Osteocyte (in vitro differentiated cells): ENCODE measurements at regions not wholly inside any gene's neighbourhood (a gene's known extent, or its start where the extent isn't known, plus 50 kb on each side); places are given as distances from the start of the nearest gene placed in this dataset.

Experiments
- DNase-seq: peaks from one replicate; pipeline ENCODE4 v3.0.0; 2021; ENCODE audit warnings: mixed read lengths; ENCODE audit not compliant: unreplicated experiment; ENCODE audit errors: extremely low spot score
- H3K27ac Mint-ChIP-seq: one replicate; pipeline ENCODE4 v1.8.0; 2021; ENCODE audit warnings: mild to moderate bottlenecking, mixed read lengths; ENCODE audit not compliant: unreplicated experiment
- H3K27me3 Mint-ChIP-seq: one replicate; pipeline ENCODE4 v1.8.0; 2021; ENCODE audit warnings: mixed read lengths; ENCODE audit not compliant: unreplicated experiment
- H3K36me3 Mint-ChIP-seq: one replicate; pipeline ENCODE4 v1.8.0; 2021; ENCODE audit warnings: mixed read lengths; ENCODE audit not compliant: unreplicated experiment
- H3K4me1 Mint-ChIP-seq: one replicate; pipeline ENCODE4 v1.8.0; 2021; ENCODE audit warnings: mixed read lengths; ENCODE audit not compliant: unreplicated experiment
- H3K4me3 Mint-ChIP-seq: one replicate; pipeline ENCODE4 v1.8.0; 2021; ENCODE audit warnings: mild to moderate bottlenecking, moderate library complexity, mixed read lengths; ENCODE audit not compliant: unreplicated experiment
- H3K9me3 Mint-ChIP-seq: one replicate; pipeline ENCODE4 v1.8.0; 2021; ENCODE audit warnings: mixed read lengths; ENCODE audit not compliant: unreplicated experiment
- TF ChIP-seq, protein P1 (sequence below): fragments of 200-600 bp; sonication (generic); IDR thresholded peaks from 2 replicates; pipeline ENCODE4 v1.5.0; 2021; ENCODE audit warnings: antibody characterized with exemption, mild to moderate bottlenecking, moderate library complexity

DNA sequence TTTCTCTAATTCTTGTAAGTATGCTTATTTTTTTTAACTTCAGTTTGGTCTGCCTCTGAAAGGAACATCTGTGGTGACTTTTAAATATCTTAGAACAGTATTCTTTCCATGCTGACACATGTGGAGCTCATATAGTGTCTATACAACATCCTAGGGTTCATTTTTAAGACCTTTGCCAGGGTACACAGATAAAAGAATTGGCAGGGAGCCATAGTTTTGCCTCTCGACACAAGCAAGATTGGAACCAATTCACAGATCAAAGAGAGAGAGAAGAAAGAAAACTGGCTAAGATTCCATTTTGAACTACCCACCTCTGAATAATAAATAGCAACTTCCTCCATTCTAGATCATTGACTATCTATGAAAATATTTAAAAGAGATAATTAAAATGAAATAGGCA, 142.7 kb upstream of the ST6GAL2 start:
- H3K4me1 Mint-ChIP-seq = peaks cover 29% of the 10 kb centered on the region
- no peaks in the 10 kb centered on the region for H3K36me3 Mint-ChIP-seq
- H3K9me3 Mint-ChIP-seq = peaks cover 4% of the 10 kb centered on the region
- H3K27me3 Mint-ChIP-seq = no peaks in the 10 kb centered on the region
- TF ChIP-seq, protein P1, sequence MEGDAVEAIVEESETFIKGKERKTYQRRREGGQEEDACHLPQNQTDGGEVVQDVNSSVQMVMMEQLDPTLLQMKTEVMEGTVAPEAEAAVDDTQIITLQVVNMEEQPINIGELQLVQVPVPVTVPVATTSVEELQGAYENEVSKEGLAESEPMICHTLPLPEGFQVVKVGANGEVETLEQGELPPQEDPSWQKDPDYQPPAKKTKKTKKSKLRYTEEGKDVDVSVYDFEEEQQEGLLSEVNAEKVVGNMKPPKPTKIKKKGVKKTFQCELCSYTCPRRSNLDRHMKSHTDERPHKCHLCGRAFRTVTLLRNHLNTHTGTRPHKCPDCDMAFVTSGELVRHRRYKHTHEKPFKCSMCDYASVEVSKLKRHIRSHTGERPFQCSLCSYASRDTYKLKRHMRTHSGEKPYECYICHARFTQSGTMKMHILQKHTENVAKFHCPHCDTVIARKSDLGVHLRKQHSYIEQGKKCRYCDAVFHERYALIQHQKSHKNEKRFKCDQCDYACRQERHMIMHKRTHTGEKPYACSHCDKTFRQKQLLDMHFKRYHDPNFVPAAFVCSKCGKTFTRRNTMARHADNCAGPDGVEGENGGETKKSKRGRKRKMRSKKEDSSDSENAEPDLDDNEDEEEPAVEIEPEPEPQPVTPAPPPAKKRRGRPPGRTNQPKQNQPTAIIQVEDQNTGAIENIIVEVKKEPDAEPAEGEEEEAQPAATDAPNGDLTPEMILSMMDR = no peak
- no peak overlapping the region for H3K4me3 Mint-ChIP-seq
- H3K27ac Mint-ChIP-seq = no peak overlapping the region
- DNase-seq = no peak

DNA sequence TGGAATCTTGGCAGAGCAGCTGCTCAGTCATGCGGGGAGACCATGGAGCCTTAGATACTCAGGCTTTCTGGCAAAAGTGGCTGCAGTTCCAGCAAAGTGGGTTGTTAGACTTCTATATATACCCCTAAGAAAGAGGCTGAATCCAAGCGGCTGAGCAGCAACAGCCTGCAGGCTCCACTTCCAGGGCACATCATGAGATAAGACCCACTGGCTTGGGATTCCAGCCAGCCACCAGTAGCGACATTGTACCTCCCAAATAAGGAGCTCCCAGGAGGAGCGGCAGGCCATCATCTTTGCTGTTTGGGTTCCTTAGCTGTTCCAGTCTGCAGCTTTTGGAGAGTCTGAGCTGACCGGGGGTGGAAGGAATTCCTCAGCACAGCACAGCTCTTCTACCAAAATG, 150.3 kb upstream of the ST6GAL2 start:
- no peak for DNase-seq
- Mint-ChIP-seq H3K36me3 (peaks cover 7% of the 10 kb centered on the region), H3K27ac (no peak overlapping the region), H3K4me1 (peaks cover 19% of the 10 kb centered on the region), H3K4me3 (no peak overlapping the region), H3K9me3 (peaks cover 22% of the 10 kb centered on the region), H3K27me3 (no peaks in the 10 kb centered on the region)
- TF ChIP-seq, protein P1 = no peak

DNA sequence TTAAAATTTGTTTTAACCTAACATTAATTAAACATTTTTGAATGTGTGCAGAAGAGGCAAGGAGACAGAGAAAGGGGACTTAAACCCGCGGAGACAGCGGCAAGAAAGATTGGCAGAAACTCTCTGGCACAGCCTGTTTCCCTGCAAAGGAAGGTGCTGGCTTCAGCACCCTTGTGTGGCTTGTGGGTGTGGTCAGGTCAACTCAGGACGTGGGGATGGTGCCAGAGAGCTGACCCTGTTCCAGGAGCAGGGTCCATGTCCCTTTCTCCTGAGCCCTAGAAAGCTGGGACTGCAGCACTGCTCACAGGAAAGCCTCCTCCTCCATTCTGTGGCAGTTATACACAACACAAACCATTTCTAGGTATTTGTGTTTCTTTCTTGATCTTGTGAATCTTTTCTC, 176.2 kb upstream of the ST6GAL2 start:
- TF ChIP-seq, protein P1 = no peak
- Mint-ChIP-seq H3K4me3 (no peak overlapping the region), H3K36me3 (peaks cover 2% of the 10 kb centered on the region), H3K4me1 (peaks cover 29% of the 10 kb centered on the region), H3K9me3 (peaks cover 6% of the 10 kb centered on the region), H3K27me3 (no peaks in the 10 kb centered on the region), H3K27ac (no peak overlapping the region)
- DNase-seq = no peak

DNA sequence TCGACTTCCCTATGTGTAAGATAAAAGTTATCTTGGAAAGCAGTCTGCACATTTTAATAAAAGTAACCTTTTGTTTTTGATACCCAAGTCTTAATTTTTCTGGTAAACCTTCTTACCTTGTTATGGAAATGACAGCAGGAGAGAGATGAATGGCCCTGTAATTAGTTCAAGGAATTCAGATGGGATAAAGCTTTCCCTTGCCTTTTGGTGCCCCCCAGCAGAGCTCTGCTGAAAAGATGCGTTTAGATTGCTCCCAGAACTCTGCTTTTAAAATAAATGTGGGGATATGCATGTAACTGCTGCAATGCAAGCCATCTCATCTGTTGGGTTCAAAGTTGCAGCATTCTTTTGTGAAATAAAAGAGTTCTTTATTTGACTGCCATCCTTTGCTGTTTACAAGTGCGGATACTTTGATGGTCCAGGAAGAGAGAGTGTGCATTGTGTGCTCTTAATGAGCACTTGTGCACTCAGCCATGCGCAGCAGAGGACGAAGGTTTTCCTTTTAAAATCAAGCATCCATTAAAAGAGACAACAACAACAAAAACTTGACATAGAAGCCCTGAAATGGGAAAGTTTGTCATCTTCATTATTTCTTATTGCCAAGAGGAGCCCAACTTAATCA, 176.7 kb upstream of the ST6GAL2 start:
- TF ChIP-seq, protein P1 = no peak
- Mint-ChIP-seq H3K9me3 (peaks cover 6% of the 10 kb centered on the region), H3K36me3 (peaks cover 2% of the 10 kb centered on the region), H3K4me1 (peaks cover 32% of the 10 kb centered on the region), H3K27ac (no peak overlapping the region), H3K4me3 (no peak overlapping the region), H3K27me3 (peaks cover 3% of the 10 kb centered on the region)
- no peak for DNase-seq

DNA sequence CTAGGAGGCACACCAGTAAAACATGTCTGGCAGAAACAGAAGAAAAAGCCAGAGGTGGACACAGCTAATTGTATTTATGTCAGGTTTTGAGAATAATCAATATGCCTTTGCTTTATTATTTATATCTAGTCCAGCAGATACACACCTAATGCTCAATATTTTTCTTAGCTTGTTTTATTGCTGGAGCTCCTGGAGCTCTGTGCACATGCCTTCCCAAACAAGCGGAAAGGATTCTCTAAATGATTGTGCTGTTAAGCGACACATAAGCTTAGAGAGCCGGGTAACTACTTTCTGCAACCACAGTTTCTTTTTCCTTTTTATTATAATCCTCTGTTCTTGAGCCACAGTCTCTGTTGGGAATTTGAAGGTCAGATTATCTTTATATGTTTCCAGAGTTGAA, 177.3 kb upstream of the ST6GAL2 start:
- Mint-ChIP-seq H3K27me3 (peaks cover 3% of the 10 kb centered on the region), H3K9me3 (peaks cover 6% of the 10 kb centered on the region), H3K27ac (no peak overlapping the region), H3K36me3 (peaks cover 2% of the 10 kb centered on the region), H3K4me1 (peaks cover 35% of the 10 kb centered on the region), H3K4me3 (no peak overlapping the region)
- TF ChIP-seq, protein P1 = no peak
- DNase-seq = no peak
